ACHN (cell line): ENCODE measurements at regions not wholly inside any gene's neighbourhood (a gene's known extent, or its start where the extent isn't known, plus 50 kb on each side); places are given as distances from the start of the nearest gene placed in this dataset.

Experiments used
- DNase-seq: peaks from one replicate; pipeline ENCODE4 v3.0.0-alpha.2; 2015
- in situ Hi-C: cut with HindIII; loops from 2 replicates; pipeline ENCODE4 v1.10.0; 2017; ENCODE audit warnings: low sequenced_read_pairs, low pct_ligation_motif_present, low pct_unique_long_range_greater_than_20kb

GRCh38 chr1:235030919-235031596 is 97.6 kb downstream of the TOMM20 start:
- in situ Hi-C loops, result no loop called here
- no peak for DNase-seq

GRCh38 chr1:235027862-235028250 is 100.8 kb downstream of the TOMM20 start:
- no peak for DNase-seq
- in situ Hi-C loops, result no loop called here

GRCh38 chr1:235027076-235027861 is 101.4 kb downstream of the TOMM20 start:
- in situ Hi-C loops, result no loop called here

GRCh38 chr1:235025422-235025984 is 103.1 kb downstream of the TOMM20 start:
- in situ Hi-C loops, result no loop called here
- no peak for DNase-seq

More at GRCh38 chr1:235027076-235027861, 101.4 kb downstream of the TOMM20 start:
- DNase-seq, result no peak

- no peak for DNase-seq
- in situ Hi-C loops, result no loop called here
Observed at GRCh38 chr1:235024711-235025421, 103.8 kb downstream of the TOMM20 start.

DNA sequence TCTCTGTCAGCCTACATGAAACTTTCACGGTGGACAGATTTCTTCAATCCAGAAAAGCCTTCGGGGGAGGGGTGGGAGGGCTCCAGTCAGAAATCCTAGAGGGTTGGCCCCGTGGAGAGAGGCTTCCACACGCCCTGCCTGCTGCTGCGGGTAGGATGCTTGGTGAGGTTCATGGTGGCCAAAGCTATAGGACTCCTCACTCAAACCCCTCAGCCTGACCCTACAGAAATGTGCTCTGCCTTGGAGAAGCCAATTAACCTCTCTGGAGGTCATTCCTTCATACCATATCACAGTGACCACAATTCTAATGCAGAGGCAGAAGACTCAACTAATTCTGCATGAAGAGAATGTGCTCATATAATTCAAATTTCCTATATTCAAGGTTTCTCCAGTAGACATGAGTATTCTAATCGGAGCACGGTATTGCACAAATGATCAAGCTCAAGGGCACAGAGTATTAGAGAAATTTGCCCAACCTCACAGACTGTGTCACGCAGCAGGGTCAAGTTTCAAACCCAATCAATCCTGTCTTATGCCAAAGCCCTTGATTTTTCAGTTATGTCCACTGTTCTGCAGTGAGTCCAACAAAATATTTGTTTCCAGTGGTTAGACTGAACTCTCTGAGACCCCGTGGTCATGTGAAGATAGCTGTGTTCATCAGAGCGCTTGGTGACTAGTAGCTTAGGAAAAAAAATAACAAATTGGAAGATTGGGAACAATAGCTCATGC is 104.8 kb downstream of the TOMM20 start:
- DNase-seq, result no peak
- in situ Hi-C loops, result no loop called here

DNA sequence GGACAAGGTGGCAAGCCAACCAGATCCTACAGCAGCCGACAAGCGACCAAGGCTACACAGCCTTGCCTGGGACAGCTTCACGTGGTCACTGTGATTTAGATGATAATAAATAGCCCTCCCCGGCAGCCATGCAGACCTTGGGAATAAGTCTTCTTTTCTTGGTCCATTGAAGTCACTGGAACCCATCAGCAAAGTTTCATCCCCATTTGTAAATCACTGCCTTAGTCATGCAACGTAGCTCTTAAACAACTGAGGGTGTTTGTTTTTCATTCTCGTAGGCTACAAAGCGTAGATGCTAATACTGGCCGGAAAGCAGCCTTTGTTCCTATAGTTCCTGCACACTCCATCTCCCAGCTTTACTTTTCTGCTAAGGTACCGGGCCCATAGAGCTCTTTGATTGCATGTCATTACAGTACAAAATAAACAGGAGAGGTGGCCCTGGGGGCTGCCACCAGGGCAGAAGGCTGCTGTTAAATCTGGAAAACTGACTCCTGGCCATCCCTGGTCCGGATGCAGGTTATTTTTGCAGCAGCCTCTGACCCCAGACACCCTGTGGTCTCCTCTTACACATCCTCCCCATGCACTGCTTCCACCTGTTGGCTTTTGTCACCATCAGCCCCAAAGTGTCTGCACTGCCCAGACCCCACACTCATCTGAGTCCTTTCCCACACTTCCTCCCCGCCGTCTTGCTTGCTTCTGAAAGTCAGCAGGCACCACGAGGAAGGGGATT is 105.5 kb downstream of the TOMM20 start:
- DNase-seq, result no peak
- in situ Hi-C loops, result no loop called here

DNA sequence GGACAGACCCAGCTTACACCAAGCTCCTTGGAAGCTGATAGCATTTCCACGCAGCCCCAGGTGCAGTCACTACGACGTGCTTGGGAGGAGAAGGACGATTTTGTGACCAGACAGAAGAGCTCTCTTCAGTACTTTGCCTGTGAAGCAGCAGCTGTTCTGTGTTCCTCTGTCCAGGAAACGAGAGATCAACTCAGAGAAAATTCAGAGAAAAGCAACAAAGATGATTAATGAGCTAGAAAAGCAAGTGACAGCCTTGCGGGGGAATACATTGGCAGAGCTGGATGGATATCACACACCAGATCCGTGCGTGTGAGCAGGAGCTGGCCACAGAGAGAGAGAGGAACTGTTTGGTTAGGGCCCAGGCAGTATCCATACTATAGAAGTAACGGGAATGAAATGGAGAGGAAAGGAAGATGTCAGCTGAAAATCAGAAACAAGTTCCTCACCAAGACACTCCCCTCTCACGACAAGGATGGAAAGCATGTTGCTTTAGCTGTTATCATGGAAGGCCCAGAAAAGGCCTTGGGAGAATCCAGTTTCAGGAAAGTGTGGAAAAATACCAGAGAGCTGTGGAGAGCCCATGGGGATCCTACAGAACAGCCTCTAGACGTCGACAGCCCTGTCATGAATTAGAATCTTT is 106.2 kb downstream of the TOMM20 start:
- DNase-seq, result no peak
- in situ Hi-C loops, result no loop called here

DNA sequence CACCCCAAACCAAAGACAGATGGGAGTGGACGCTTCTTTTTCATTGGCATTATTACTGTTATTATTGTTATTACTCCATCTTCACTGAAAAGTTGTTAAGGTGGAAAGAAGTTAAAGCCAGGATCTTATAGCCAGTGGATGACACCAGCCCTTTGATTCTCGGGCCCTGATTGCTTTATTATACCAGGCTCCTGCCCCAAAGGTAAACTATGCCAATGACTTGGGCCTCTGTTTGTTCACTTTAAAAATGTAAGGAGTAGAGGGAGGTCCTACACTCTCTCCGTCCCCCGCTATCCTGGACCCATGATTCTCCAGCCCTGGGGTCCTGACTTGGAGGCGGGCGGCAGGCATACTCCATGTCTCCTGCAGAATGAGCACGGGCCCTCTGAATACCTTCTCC is 106.8 kb downstream of the TOMM20 start:
- no peak for DNase-seq
- in situ Hi-C loops, result no loop called here

GRCh38 chr1:235021321-235021720 is 107.3 kb downstream of the TOMM20 start:
- DNase-seq, result no peak
- in situ Hi-C loops, result no loop called here

DNA sequence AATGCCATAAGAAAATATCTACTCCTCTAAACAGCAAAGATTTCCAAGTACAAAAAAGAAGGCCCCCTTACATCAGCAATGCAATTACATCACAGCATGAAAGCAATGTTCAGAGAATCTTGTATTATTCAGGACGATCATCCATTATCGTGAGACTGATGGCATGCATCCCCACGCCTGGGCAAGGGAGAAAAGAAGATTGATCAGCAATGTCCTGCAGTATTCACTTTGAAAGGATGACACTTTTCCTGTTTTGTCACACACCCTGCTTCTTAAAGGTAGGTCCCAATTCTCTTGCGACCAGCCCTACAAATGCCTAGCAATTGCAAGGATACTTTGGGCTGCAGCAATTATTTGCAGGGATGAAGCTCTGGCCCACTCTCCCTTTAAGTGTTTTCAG is 108.7 kb downstream of the TOMM20 start:
- in situ Hi-C loops, result no loop called here
- no peak for DNase-seq

- no peak for DNase-seq
- in situ Hi-C loops, result no loop called here
Observed at GRCh38 chr1:235019471-235019870, 109.2 kb downstream of the TOMM20 start.

DNA sequence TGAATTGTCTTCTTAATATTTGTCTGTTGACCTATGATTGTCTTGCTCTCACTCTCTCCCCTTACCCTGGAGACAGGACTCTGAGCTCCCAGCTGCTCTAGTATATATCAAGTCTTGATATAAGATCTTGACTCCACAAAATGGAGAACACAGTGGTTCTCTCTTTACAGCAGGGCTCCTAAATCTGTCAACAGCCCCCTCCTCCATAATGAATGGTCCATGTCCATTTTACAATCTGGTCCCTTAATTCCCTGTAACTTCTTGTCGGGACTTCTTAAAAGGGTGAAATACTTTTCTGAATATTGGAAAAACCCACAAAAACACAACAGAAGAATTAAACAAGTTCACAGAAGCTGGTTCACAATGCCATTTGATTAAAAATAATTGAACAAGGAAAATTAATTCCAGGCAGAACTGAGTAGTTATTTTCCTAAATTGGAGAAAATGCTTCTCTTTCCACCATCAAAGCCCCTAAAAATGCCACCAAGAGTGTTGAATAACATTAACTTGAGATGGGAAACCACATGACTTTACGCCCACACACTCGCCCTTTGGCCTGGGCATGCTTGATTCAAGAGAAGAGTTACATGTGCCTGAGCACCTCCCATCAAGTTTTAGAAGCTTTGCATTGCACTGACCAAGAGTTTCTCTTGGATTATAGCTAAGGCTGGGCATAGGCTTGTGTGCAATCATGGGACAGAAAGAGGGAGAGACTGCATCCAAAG is 109.8 kb downstream of the TOMM20 start:
- in situ Hi-C loops, result no loop called here
- no peak for DNase-seq

- DNase-seq, result peak; percentile 96
- in situ Hi-C loops, result no loop called here
Observed at GRCh38 chr1:235018161-235018560, 110.5 kb downstream of the TOMM20 start.

GRCh38 chr1:235017719-235018118 is 110.9 kb downstream of the TOMM20 start:
- in situ Hi-C loops, result no loop called here
- no peak for DNase-seq

DNA sequence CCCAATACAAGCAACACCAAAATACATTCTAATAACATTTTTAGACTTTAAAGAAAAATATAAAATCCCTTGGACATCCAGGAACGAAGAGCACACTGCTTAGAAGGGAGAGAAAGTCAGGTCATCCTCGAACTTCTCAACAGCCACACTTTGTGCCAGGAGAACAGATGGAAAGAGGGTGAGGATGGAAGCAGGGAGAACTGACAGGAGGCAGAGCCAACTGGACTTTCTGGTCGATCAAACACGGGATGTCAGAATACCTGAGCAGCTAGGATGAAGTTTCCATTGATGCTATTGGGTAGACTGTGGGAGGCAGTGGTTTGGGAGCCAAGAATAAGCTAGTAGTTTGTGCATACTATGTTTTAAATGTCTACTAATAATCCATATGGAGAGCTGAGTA is 111.4 kb downstream of the TOMM20 start:
- in situ Hi-C loops, result no loop called here
- no peak for DNase-seq
